Breast epithelium (tissue), 4 donors: ENCODE measurements at regions not wholly inside any gene's neighbourhood (a gene's known extent, or its start where the extent isn't known, plus 50 kb on each side); places are given as distances from the start of the nearest gene placed in this dataset.

Experiments used
- DNase-seq, 2 donors: peaks; one replicate each; pipeline ENCODE4 v3.0.0-alpha.2; 2019; ENCODE audit warnings: low spot score in 2 of 2
- H3K27ac ChIP-seq, 2 donors: fragments of 200-600 bp; sonication (generic) in 1 of 2; one replicate each; pipeline ENCODE4 v1.5.1; 2016 to 2019; ENCODE audit warnings: mild to moderate bottlenecking in 1 of 2
- H3K27me3 ChIP-seq, 2 donors: fragments of 200-600 bp; sonication (generic) in 1 of 2; one replicate each; pipeline versions ENCODE4 v1.5.1 to v1.6.0; 2017 to 2019; ENCODE audit warnings: control low read depth in 1 of 2, mild to moderate bottlenecking in 1 of 2
- H3K36me3 ChIP-seq: fragments of 200-600 bp; one replicate; pipeline ENCODE4 v1.5.1; 2019
- H3K4me1 ChIP-seq, 2 donors: fragments of 200-600 bp; sonication (generic); one replicate each; pipeline ENCODE4 v1.5.1; 2016 to 2019; ENCODE audit warnings: control low read depth in 1 of 2
- H3K4me3 ChIP-seq, 3 donors: fragments of 200-600 bp; sonication (generic); 1 replicate in 2 of 3; 2 replicates in 1 of 3; pipeline ENCODE4 v1.5.1; 2016 to 2019; ENCODE audit warnings: mild to moderate bottlenecking in 3 of 3, moderate library complexity in 2 of 3
- H3K9me3 ChIP-seq, 2 donors: fragments of 200-600 bp; sonication (generic) in 1 of 2; one replicate each; pipeline ENCODE4 v1.5.1; 2016 to 2019; ENCODE audit warnings: control low read depth in 1 of 2
- CTCF ChIP-seq, 3 donors: fragments of 450-650 bp; IDR thresholded peaks; one replicate each; pipeline ENCODE4 v1.5.1; 2016 to 2017; ENCODE audit warnings: antibody characterized with exemption in 3 of 3, mild to moderate bottlenecking in 3 of 3, moderate library complexity in 3 of 3
- POLR2A ChIP-seq: fragments of 450-650 bp; IDR thresholded peaks from one replicate; pipeline ENCODE4 v1.6.1; 2016; ENCODE audit warnings: antibody characterized with exemption, mild to moderate bottlenecking, moderate library complexity
- POLR2AphosphoS5 ChIP-seq, 3 donors: sonication (generic); formaldehyde crosslinking; IDR thresholded peaks; one replicate each; pipeline ENCODE4 v1.6.1; 2017; ENCODE audit warnings: antibody characterized with exemption in 3 of 3
- intact Hi-C: fragments of 100-400 bp; cut with DNase I; formaldehyde crosslinking; loops from one replicate; pipeline ENCODE4 v1.15.1; 2023; ENCODE audit warnings: low total_unique reads

GRCh38 chr2:22198381-22199283, 1074.9 kb downstream of the TDRD15 start:
- H3K36me3 ChIP-seq: no peaks in the 10 kb centered on the region
- no peak overlapping the region for H3K27ac ChIP-seq
- intact Hi-C loops: no loop called here
- no peak overlapping the region for H3K4me3 ChIP-seq
- TF ChIP-seq CTCF (IDR thresholded peaks at IDR 0.05): no peak
- no peak for TF ChIP-seq POLR2AphosphoS5 (IDR thresholded peaks at IDR 0.05)
- no peak for TF ChIP-seq POLR2A
- H3K4me1 ChIP-seq: no peaks in the 10 kb centered on the region
- H3K27me3 ChIP-seq: no peaks in the 10 kb centered on the region
- no peaks in the 10 kb centered on the region for H3K9me3 ChIP-seq
- no peak for DNase-seq

- DNase-seq: no peak
- TF ChIP-seq CTCF (IDR thresholded peaks at IDR 0.05) (no peak), POLR2A (no peak), POLR2AphosphoS5 (IDR thresholded peaks at IDR 0.05) (no peak)
- H3K4me3 ChIP-seq: no peak overlapping the region
- intact Hi-C loops: no loop called here
- no peaks in the 10 kb centered on the region for H3K4me1 ChIP-seq
- H3K27ac ChIP-seq: no peak overlapping the region
- no peaks in the 10 kb centered on the region for H3K9me3 ChIP-seq
- H3K27me3 ChIP-seq: no peaks in the 10 kb centered on the region
- no peaks in the 10 kb centered on the region for H3K36me3 ChIP-seq
Measured at GRCh38 chr2:22199994-22200393, 1076.2 kb downstream of the TDRD15 start.

GRCh38 chr2:22209545-22209944, 1085.8 kb downstream of the TDRD15 start:
- no peaks in the 10 kb centered on the region for H3K4me1 ChIP-seq
- H3K27me3 ChIP-seq: no peaks in the 10 kb centered on the region
- no peak overlapping the region for H3K27ac ChIP-seq
- TF ChIP-seq POLR2A (no peak), CTCF (IDR thresholded peaks at IDR 0.05) (no peak), POLR2AphosphoS5 (IDR thresholded peaks at IDR 0.05) (no peak)
- no peaks in the 10 kb centered on the region for H3K36me3 ChIP-seq
- H3K4me3 ChIP-seq: no peak overlapping the region
- DNase-seq: no peak
- intact Hi-C loops: no loop called here
- H3K9me3 ChIP-seq: no peaks in the 10 kb centered on the region

- intact Hi-C loops: no loop called here
- no peak overlapping the region for H3K27ac ChIP-seq
- DNase-seq: no peak
- no peaks in the 10 kb centered on the region for H3K27me3 ChIP-seq
- TF ChIP-seq CTCF (IDR thresholded peaks at IDR 0.05) (no peak), POLR2AphosphoS5 (IDR thresholded peaks at IDR 0.05) (no peak), POLR2A (no peak)
- H3K4me1 ChIP-seq: no peaks in the 10 kb centered on the region
- no peaks in the 10 kb centered on the region for H3K36me3 ChIP-seq
- no peak overlapping the region for H3K4me3 ChIP-seq
- H3K9me3 ChIP-seq: no peaks in the 10 kb centered on the region
Measured at GRCh38 chr2:22213237-22213636, 1089.5 kb downstream of the TDRD15 start.

- Histone ChIP-seq H3K4me1 (no peaks in the 10 kb centered on the region), H3K4me3 (no peak overlapping the region), H3K27ac (no peak overlapping the region), H3K9me3 (no peaks in the 10 kb centered on the region), H3K36me3 (no peaks in the 10 kb centered on the region), H3K27me3 (no peaks in the 10 kb centered on the region)
- intact Hi-C loops: no loop called here
- DNase-seq: no peak
- TF ChIP-seq POLR2AphosphoS5 (IDR thresholded peaks at IDR 0.05) (no peak), POLR2A (no peak), CTCF (IDR thresholded peaks at IDR 0.05) (no peak)
Measured at GRCh38 chr2:22215517-22215916, 1091.7 kb downstream of the TDRD15 start.
